ENCODE measurements at regions not wholly inside any gene's neighbourhood (a gene's known extent, or its start where the extent isn't known, plus 50 kb on each side); places are given as distances from the start of the nearest gene placed in this dataset.
A peak's percentile ranks its signal among the peaks of the same experiment; 100 is the strongest.

- DNase-seq = no peak
Observed at GRCh38 chr12:67370979-67371378, 101.8 kb downstream of the CAND1 start.

DNA sequence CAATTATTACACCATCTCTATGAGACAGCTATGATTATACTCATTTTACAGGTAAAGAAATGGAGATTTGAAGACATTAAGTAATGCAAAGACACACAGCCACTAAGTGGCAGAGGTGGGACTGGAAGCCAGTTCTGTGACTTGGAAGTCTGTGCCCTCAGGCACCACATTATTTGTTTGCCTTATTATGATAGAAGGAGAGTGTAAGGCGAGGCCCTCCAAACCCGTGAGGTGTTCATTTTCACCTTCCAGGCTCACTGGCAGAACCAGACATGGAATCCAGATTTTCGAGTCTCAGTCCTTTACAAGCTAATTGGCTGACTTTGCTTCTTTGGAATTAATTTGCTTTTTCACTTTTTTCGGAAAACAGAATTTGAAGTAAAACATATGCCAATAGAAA lies 107.9 kb downstream of the CAND1 start:
- no peak for DNase-seq

- DNase-seq = no peak
Observed at GRCh38 chr12:67377541-67377940, 108.4 kb downstream of the CAND1 start.

DNA sequence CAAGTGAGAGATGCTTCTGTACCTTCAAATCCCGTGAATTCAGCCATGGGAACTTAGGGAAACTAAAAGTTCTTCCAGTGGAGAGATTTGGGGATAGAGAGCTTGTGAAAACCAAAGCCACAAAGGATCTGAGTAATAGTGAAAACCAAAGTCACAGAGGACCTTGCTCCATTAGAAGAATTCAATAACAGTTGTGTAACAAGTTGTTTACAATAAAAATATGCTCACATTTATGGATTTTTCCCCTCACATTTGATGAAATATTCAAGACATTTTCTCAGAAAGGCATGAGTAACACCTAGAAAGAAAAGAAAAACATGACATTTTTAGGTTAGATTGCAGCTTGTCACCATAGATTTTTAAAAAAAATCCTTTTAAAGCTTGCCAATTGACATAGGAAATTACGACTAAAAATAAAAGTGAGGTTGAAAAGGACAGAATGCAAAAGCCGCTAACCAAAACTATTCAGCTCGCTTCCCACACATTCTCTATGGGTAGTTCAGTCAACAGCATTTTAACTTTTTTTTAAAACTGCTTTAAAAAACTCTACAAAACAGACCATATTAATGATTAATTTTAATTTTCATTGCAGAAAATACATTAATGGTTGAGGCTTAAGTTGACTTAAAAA lies 113.2 kb downstream of the CAND1 start:
- no peak for DNase-seq

DNA sequence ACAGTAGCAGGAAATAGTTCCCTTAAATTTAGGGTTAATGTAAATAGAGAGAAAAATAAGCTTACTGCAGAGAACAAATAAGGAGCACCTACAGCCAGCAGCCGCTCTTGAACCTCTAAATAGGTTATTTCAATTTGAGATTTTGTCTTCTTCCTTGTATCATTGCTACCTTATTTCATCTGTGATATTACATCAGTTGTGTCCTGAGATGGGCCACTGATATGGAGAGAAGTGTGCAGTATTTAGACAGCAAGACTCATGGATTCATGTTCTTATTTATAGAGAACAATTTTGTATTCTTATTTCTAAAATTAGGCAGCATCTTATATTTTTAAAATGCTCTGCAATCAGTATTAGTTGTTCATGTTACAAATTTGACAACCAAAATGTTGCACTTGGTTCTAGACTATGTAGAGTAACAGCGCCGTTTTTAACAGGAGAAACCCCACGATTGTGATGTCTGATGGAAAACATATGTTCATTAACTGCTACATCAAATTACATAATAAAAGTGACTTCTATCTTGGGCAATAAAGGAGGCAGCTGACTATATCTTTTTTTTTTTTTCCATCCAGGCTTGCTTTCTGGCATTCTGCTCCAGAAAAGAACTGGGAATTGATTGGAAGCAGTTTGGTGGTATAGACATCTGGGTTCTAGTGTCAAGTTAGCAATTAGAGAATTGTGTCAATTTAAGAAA lies 117.9 kb downstream of the CAND1 start:
- DNase-seq = no peak

GRCh38 chr12:67388331-67389138 lies 119.4 kb downstream of the CAND1 start:
- no peak for DNase-seq

DNA sequence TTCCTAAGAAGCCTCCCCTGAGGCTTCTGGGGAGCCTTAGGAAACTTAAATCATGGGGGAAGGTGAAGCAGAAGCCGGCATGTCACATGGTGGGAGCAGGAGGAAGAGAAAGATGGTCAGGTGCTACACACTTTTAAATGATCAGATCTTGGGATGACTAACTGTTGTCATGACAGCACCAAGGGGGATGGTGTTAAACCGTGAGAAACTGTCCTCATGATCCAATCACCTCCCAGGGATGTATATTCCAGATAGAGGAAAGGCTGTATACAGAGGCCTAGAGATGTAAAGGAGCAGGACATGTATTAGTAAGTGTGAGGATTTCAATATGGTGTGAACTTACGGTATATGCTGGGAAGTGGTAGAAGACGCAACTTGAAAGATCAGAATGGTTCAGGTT lies 121.1 kb downstream of the CAND1 start:
- DNase-seq = no peak

DNA sequence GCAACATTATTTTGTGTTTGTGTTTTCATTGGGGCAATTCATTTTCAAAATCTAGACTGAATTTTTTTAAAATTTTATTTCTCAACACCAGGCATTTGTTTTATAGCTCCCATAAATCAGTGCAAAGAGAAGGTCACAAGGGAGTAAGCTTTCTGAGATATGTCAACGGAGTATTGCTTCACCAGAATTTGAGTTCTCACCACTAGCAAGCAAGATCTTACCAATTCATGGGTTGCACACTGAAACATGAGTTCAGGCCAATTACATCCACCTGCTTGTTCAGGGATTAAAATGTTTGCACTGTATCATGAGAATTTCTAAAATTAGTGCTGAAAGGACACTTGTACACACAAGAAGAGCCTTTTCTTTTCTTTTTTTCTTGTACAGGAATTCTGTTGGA lies 121.9 kb downstream of the CAND1 start:
- DNase-seq = no peak

DNA sequence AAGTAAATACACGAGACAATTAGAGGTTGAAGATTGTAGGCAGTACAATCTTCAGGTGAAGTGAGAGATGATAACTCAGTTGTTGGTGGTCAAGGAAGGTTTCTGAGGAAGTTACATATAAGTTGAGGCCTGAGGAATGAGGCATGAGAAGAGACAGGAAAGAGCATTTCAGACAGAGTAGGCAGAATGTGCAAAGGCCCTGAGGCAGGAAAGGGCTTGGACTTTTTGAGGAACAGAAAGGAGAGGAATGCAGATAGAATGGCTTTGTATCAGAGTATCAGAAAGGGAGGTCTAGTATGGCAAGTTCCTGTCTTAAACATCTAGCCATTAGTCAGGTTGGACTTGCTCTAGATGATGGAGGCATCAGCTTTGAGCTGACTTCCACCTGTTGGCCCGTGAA lies 122.5 kb downstream of the CAND1 start:
- DNase-seq = no peak

GRCh38 chr12:67394550-67394949 lies 125.4 kb downstream of the CAND1 start:
- DNase-seq = no peak

DNA sequence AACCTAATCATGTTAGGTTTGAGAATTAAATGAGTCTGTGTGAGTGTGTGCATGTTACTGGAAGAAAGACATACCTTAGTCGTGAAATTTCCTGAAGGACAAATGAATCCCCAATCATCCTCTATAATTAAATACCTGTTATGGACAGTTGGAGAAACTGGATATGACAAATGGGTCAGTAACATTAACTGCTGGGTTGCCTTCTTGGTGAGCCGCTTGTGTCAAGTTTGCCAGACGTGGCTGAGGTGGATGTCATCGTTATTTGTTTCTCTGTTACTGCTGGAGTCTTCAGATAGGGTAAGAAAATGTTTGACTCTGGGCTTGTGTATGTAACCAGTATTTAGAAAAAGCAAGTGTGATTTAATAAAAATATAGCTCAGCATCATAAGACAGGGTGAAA lies 131.6 kb downstream of the CAND1 start:
- no peak for DNase-seq

DNA sequence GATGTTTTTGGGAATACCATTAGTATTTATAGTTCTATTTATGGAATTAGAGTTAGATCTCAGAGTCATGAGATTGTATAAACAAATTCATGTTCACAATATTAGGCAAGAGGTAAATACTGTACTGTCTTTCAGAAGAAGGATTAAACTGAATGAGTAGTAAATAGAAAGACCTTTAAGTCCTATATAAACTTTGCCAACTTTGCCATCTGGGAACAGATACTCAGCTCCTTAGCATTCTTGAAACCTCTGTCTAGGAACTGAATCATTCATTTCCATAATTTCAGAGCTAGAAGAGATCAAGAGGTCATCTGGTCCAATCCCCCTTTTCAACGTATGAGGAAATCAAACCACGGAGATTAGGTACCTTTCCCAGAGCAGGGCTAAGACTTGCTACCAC lies 141.1 kb downstream of the CAND1 start:
- DNase-seq = no peak

DNA sequence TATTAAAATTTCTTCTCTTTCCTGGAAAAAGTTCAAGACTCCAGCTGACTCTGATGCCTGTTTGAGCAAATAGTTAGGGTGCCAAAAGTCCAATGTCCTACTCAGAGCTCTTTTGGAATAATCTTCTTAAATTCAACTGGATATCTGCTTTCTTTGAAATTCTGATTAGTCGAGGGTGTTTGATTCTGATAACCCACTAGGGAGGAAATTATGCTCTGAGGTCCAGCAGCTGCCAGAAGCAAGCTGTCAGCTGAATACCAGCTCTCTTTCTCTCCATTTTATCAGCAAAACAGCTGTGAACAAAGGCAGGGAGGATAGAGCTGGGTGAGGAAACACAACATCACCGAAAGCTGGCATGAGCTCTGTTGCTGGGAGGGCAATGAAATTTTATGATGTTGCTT lies 141.5 kb downstream of the CAND1 start:
- no peak for DNase-seq

GRCh38 chr12:67411562-67411961 lies 142.4 kb downstream of the CAND1 start:
- no peak for DNase-seq

GRCh38 chr12:67413577-67413976 lies 144.4 kb downstream of the CAND1 start:
- no peak for DNase-seq

DNA sequence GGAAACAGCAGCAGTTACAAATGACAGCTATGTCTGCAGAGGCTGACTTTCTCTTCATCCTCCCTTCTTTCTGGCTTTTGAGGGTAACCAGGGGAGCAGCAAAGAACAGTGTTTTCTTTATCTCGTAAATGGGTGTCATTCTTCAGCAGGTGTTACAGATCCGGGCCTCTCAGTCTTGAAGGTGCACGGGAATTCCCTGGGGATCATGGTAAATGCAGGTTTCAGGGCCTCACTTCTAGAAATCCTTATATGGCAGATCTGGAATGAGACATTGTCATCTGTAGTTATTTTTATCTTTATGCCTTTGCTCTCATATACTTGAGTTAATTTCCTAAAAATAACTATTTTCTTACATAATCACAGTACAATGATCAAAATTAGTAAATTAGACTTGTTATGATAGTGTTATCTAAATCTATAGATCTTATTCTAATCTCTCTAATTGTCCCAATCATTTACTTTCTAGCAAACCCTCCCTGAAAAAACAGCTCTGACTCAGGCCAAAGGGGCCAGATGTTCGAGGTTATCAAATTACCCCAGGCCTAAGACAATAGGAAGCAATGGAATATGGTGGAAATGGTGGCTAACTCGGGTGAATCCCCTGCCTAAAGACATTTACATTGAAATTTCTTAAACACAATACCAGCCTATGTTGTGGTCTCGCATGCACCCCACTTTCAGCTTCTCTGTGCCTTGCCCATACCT lies 145.0 kb downstream of the CAND1 start:
- peak; percentile 41 for DNase-seq

GRCh38 chr12:67415473-67415872 lies 146.3 kb downstream of the CAND1 start:
- DNase-seq = no peak

- DNase-seq = no peak
Observed at GRCh38 chr12:67419810-67420209, 150.7 kb downstream of the CAND1 start.

DNA sequence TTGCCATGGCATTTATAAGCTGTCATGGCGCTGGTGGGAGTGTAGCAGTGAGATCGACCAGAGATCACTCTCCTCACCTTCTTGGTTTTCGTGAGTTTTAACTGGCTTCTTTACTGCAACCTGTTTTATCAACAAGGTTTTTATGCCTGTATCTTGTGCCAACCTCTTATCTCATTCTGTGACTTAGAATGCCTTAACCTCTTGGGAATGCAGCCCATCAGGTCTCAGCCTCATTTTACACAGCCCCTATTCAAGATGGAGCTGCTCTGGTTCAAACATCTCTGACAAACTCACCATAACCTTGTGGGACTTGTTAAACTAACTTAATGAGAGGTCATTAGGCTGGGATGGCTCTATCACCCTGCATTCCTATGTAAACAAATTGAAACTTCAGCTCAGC lies 151.3 kb downstream of the CAND1 start:
- DNase-seq = no peak

DNA sequence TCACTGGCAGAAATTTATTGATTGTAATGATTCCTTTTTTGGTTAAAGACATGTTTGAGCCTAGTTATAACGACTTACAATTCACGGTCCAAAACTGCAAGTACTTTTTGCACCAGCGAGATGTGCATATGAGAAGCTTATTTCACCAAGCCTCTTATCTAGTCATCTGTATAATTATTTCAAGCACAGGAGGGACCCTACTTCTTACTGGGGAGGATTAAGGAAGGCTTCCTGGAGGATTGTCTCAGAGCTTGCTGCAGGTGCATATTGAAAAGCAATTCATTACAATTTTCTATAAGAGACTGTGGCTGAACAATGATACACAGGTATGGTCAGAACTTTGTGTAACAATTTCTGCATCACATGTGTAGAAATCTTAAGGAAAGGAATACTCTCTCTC lies 152.9 kb downstream of the CAND1 start:
- peak; percentile 26 for DNase-seq

GRCh38 chr12:67424784-67425183 lies 155.6 kb downstream of the CAND1 start:
- no peak for DNase-seq

DNA sequence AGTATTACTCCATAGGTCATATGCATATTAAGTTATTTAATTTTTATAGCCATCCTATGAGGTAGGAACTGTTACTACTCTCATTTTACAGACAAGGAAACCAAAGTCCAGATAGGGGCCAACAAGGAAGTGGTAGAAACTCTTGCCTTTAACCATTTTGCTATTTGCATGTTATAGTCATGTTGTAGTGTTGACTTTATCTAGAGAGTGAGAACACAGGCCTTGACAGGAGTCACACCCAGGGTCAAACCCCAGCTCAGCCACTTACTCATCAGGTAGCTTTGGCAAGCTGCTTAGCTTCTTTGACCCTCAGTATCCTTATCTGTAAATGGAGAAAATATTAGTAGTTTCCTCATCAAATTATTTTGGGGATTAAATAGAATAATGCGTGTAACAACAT lies 156.2 kb downstream of the CAND1 start:
- DNase-seq = no peak

GRCh38 chr12:67426067-67426466 lies 156.9 kb downstream of the CAND1 start:
- DNase-seq = peak; percentile 15

DNA sequence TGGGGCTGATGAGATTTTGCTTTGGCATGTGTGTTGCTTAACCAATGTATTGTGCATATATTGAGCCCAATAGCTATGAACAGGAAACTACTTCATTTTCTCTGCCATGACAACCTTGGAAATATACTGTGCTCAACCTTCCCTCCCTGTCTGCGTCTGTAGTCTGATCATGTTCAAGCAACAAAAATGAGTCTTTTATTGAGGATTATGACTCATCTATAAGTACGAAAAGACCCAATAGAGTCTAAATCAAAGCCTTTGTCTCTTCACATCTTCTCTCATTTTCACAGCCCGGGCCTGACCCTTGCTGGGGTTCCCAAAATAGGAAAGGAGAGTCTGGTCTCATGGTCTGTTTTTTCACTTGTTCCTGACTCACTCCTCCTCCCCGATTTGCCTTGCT lies 158.2 kb downstream of the CAND1 start:
- DNase-seq = no peak
